Hepatocyte (in vitro differentiated cells): ENCODE measurements at regions not wholly inside any gene's neighbourhood (a gene's known extent, or its start where the extent isn't known, plus 50 kb on each side); places are given as distances from the start of the nearest gene placed in this dataset.

Source experiments
- EZH2 ChIP-seq: fragments of 200-600 bp; sonication (generic); IDR thresholded peaks from 2 replicates; pipeline ENCODE4 v1.6.1; 2016; ENCODE audit warnings: antibody characterized with exemption, mild to moderate bottlenecking, borderline replicate concordance
- EZH2phosphoT487 ChIP-seq: fragments of 200-600 bp; sonication (generic); IDR thresholded peaks from one replicate; pipeline ENCODE4 v1.6.1; 2018; ENCODE audit warnings: antibody characterized with exemption, mild to moderate bottlenecking, low read depth, moderate library complexity; ENCODE audit not compliant: unreplicated experiment, severe bottlenecking
- TF ChIP-seq, protein P1 (sequence below): fragments of 200-600 bp; sonication (generic); IDR thresholded peaks from 2 replicates; pipeline ENCODE4 v1.5.1; 2016; ENCODE audit warnings: antibody characterized with exemption, mild to moderate bottlenecking; ENCODE audit not compliant: poor library complexity

DNA sequence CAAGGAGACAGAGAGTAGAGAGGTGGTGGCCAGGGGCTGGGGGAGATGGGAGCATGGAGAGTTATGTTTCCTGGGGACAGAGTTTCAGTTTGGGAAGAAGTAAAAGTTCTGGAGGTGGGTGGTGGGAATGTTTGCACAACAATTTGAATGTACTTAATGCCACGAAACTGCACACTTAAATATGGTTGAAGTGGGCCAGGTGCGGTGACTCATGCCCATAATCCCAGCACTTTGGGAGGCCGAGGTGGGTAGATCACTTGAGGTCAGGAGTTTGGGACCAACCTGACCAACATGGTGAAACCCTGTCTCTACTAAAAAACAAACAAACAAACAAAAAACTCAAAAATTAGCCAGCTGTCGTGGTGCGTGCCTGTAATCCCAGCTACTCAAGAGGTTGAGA, 137.2 kb downstream of the PFKFB3 start:
- TF ChIP-seq, protein P1, sequence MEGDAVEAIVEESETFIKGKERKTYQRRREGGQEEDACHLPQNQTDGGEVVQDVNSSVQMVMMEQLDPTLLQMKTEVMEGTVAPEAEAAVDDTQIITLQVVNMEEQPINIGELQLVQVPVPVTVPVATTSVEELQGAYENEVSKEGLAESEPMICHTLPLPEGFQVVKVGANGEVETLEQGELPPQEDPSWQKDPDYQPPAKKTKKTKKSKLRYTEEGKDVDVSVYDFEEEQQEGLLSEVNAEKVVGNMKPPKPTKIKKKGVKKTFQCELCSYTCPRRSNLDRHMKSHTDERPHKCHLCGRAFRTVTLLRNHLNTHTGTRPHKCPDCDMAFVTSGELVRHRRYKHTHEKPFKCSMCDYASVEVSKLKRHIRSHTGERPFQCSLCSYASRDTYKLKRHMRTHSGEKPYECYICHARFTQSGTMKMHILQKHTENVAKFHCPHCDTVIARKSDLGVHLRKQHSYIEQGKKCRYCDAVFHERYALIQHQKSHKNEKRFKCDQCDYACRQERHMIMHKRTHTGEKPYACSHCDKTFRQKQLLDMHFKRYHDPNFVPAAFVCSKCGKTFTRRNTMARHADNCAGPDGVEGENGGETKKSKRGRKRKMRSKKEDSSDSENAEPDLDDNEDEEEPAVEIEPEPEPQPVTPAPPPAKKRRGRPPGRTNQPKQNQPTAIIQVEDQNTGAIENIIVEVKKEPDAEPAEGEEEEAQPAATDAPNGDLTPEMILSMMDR = no peak
- TF ChIP-seq EZH2phosphoT487 (no peak), EZH2 (no peak)
